Erythroblast (primary cell): ENCODE measurements at regions not wholly inside any gene's neighbourhood (a gene's known extent, or its start where the extent isn't known, plus 50 kb on each side); places are given as distances from the start of the nearest gene placed in this dataset.

Experiments used
- GATA1 ChIP-seq: IDR thresholded peaks from 2 replicates; pipeline ENCODE4 v1.6.1; 2011; ENCODE audit warnings: low read depth, mild to moderate bottlenecking, control low read depth, low read length, moderate library complexity
- POLR2A ChIP-seq: IDR thresholded peaks from 2 replicates; pipeline ENCODE4 v1.6.1; 2011; ENCODE audit warnings: mild to moderate bottlenecking, low read length

DNA sequence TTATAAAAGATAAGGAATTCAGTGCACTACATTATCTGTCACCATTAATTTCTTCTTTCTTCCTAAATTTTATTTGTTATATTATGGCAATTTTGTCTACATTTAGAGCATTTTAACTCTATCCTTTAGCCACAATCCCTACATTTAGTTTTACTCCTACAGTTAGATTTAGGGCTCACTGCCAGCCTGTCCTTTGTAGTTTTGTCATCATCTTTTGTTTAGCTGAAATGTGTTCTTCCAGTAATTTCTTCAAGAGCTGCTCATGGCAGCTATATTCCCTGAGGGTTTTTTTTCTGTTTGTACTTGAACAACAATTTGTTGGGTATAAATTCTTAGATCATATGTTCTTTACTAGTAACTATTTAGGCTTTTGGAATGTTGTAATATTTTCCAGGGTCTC, 72.7 kb upstream of the B3GAT2 start:
- TF ChIP-seq POLR2A (no peak), GATA1 (no peak)
